GM19452 (cell line): ENCODE measurements at regions not wholly inside any gene's neighbourhood (a gene's known extent, or its start where the extent isn't known, plus 50 kb on each side); places are given as distances from the start of the nearest gene placed in this dataset.
"Not testable (repeated sequence)": the region's sequence is repeated elsewhere in the genome, so short reads cannot be mapped to it uniquely, and the experiment has no call there.

ENCODE experiments used
- ATAC-seq: cut with Tn5 transposase; IDR thresholded peaks from one replicate; pipeline ENCODE4 v1.9.1; 2021; ENCODE audit not compliant: unreplicated experiment

- ATAC-seq, result no peak
These were observed 58.7 kb downstream of the EDN1 start for GRCh38 chr6:12348530-12349511.

- ATAC-seq, result no peak
These were observed 60.5 kb downstream of the EDN1 start for GRCh38 chr6:12350644-12351170.

GRCh38 chr6:12351672-12352071 lies 61.5 kb downstream of the EDN1 start:
- ATAC-seq, result no peak

- no peak for ATAC-seq
These were observed 63.6 kb downstream of the EDN1 start for GRCh38 chr6:12353731-12354130.

GRCh38 chr6:12354499-12354898 lies 64.3 kb downstream of the EDN1 start:
- no peak for ATAC-seq

GRCh38 chr6:12355354-12355753 lies 65.2 kb downstream of the EDN1 start:
- ATAC-seq, result no peak

GRCh38 chr6:12356431-12356830 lies 66.3 kb downstream of the EDN1 start:
- no peak for ATAC-seq

GRCh38 chr6:12356983-12357972 lies 67.1 kb downstream of the EDN1 start:
- ATAC-seq, result peak; percentile 74

GRCh38 chr6:12359036-12359435 lies 68.9 kb downstream of the EDN1 start:
- ATAC-seq, result no peak

- ATAC-seq, result no peak
These were observed 71.0 kb downstream of the EDN1 start for GRCh38 chr6:12361042-12361765.

GRCh38 chr6:12363277-12363650 lies 73.1 kb downstream of the EDN1 start:
- ATAC-seq, result not testable (repeated sequence)

GRCh38 chr6:12363651-12364381 lies 73.7 kb downstream of the EDN1 start:
- peak; percentile 62 for ATAC-seq

GRCh38 chr6:12364621-12365020 lies 74.5 kb downstream of the EDN1 start:
- ATAC-seq, result no peak

- no peak for ATAC-seq
These were observed 76.6 kb downstream of the EDN1 start for GRCh38 chr6:12366731-12367130.

- no peak for ATAC-seq
These were observed 77.3 kb downstream of the EDN1 start for GRCh38 chr6:12367412-12367811.

- ATAC-seq, result no peak
These were observed 79.2 kb downstream of the EDN1 start for GRCh38 chr6:12369355-12369754.

GRCh38 chr6:12369781-12370262 lies 79.7 kb downstream of the EDN1 start:
- ATAC-seq, result peak; percentile 59

- no peak for ATAC-seq
These were observed 81.0 kb downstream of the EDN1 start for GRCh38 chr6:12371151-12371550.

GRCh38 chr6:12371641-12372146 lies 81.5 kb downstream of the EDN1 start:
- ATAC-seq, result no peak

- ATAC-seq, result no peak
These were observed 89.0 kb downstream of the EDN1 start for GRCh38 chr6:12379181-12379580.
